Stomach (tissue), 8 donors: ENCODE measurements at regions not wholly inside any gene's neighbourhood (a gene's known extent, or its start where the extent isn't known, plus 50 kb on each side); places are given as distances from the start of the nearest gene placed in this dataset.
A peak's percentile ranks its signal among the peaks of the same experiment; 100 is the strongest.

Experiments
- DNase-seq, 2 donors: peaks; one replicate each; pipeline versions ENCODE4 v3.0.0 to v3.0.0-alpha.2; 2013 to 2019
- H3K27ac ChIP-seq, 5 donors: fragments of 200-600 bp in 4 of 5; sonication (generic) in 4 of 5; one replicate each; pipeline ENCODE4 v1.5.1; 2013 to 2019; ENCODE audit warnings: mild to moderate bottlenecking in 1 of 5, moderate library complexity in 1 of 5
- H3K27me3 ChIP-seq, 3 donors: fragments of 200-600 bp; sonication (generic); one replicate each; pipeline ENCODE4 v1.5.1; 2017 to 2019; ENCODE audit warnings: mixed run types in 1 of 3
- H3K36me3 ChIP-seq, 4 donors: fragments of 200-600 bp; sonication (generic); 1 replicate in 3 of 4; 2 replicates in 1 of 4; pipeline ENCODE4 v1.5.1; 2016 to 2019
- H3K4me1 ChIP-seq, 4 donors: fragments of 200-600 bp; sonication (generic); one replicate each; pipeline ENCODE4 v1.5.1; 2016 to 2019
- H3K4me3 ChIP-seq, 4 donors: fragments of 200-600 bp; sonication (generic) in 3 of 4; one replicate each; pipeline ENCODE4 v1.5.1; 2016 to 2019; ENCODE audit warnings: mild to moderate bottlenecking in 1 of 4
- H3K9me3 ChIP-seq, 4 donors: fragments of 200-600 bp; sonication (generic); one replicate each; pipeline ENCODE4 v1.5.1; 2016 to 2019
- CTCF ChIP-seq, 7 experiments: fragments of 450-650 bp in 4 of 7; fragments of 200-600 bp in 3 of 7; sonication (generic) in 3 of 7; IDR thresholded peaks; one replicate each; pipeline ENCODE4 v1.5.1; 2016 to 2019; ENCODE audit warnings: antibody characterized with exemption in 7 of 7, control low read depth in 2 of 7, mild to moderate bottlenecking in 1 of 7
- EP300 ChIP-seq: sonication (generic); formaldehyde crosslinking; IDR thresholded peaks from one replicate; pipeline ENCODE4 v1.6.1; 2017; ENCODE audit warnings: antibody characterized with exemption
- POLR2A ChIP-seq, 4 donors: fragments of 450-650 bp; IDR thresholded peaks; one replicate each; pipeline ENCODE4 v1.6.1; 2016; ENCODE audit warnings: antibody characterized with exemption in 4 of 4, control low read depth in 2 of 4, mild to moderate bottlenecking in 1 of 4, moderate library complexity in 1 of 4
- POLR2AphosphoS5 ChIP-seq, 3 donors: sonication (generic); formaldehyde crosslinking; IDR thresholded peaks; one replicate each; pipeline ENCODE4 v1.6.1; 2016; ENCODE audit warnings: antibody characterized with exemption in 3 of 3
- WGBS, 5 donors: extraction: QIAGEN DNeasy Blood & Tissue Kit in 3 of 5; methylation state at CpG; one replicate each; pipeline versions ENCODE4 v1.1.5 to v1.1.7; 2013 to 2018; 5-methylcytosine and 5-hydroxymethylcytosine counted together
- intact Hi-C: fragments of 100-400 bp; cut with DNase I; formaldehyde crosslinking; loops from one replicate; pipeline ENCODE4 v1.15.1; 2023; ENCODE audit warnings: low total_unique reads
- donor health status: healthy with polysubstance abuse.
- donor health status: Bipolar disorder and iron deficiency.
- donor health status: healthy.

GRCh38 chr2:164430166-164430783, 191.0 kb downstream of the GRB14 start:
- TF ChIP-seq POLR2AphosphoS5 (IDR thresholded peaks at IDR 0.05) (no peak), POLR2A (IDR thresholded peaks at IDR 0.05) (no peak), CTCF (IDR thresholded peaks at IDR 0.05) (peak in 2 of 7 experiments; percentile 10 to 15)
- DNase-seq: peak in 1 of 2 donors; percentile 68
- intact Hi-C loops: no loop called here
- Histone ChIP-seq H3K4me1 (no peaks in the 10 kb centered on the region), H3K27me3 (no peaks in the 10 kb centered on the region), H3K27ac (no peak overlapping the region), H3K36me3 (no peaks in the 10 kb centered on the region), H3K9me3 (no peaks in the 10 kb centered on the region), H3K4me3 (no peak overlapping the region)
- WGBS, 5 donors: 64 to 75% (median 69%) methylated on average over 3 of the region's 3 CpGs

GRCh38 chr2:164429354-164429753, 191.9 kb downstream of the GRB14 start:
- no peaks in the 10 kb centered on the region for H3K27me3 ChIP-seq
- no peak overlapping the region for H3K27ac ChIP-seq
- no peak for DNase-seq
- intact Hi-C loops: no loop called here
- H3K36me3 ChIP-seq: no peaks in the 10 kb centered on the region
- no peak overlapping the region for H3K4me3 ChIP-seq
- no peak for TF ChIP-seq POLR2AphosphoS5 (IDR thresholded peaks at IDR 0.05)
- TF ChIP-seq POLR2A (IDR thresholded peaks at IDR 0.05): no peak
- TF ChIP-seq CTCF (IDR thresholded peaks at IDR 0.05): no peak
- no peak for TF ChIP-seq EP300
- WGBS, 5 donors: 58 to 70% (median 63%) methylated on average over 2 of the region's 2 CpGs
- H3K9me3 ChIP-seq: no peaks in the 10 kb centered on the region
- H3K4me1 ChIP-seq: no peaks in the 10 kb centered on the region

GRCh38 chr2:164427111-164427510, 194.2 kb downstream of the GRB14 start:
- Histone ChIP-seq H3K27me3 (no peaks in the 10 kb centered on the region), H3K4me1 (no peaks in the 10 kb centered on the region), H3K27ac (no peak overlapping the region), H3K36me3 (no peaks in the 10 kb centered on the region), H3K4me3 (no peak overlapping the region), H3K9me3 (no peaks in the 10 kb centered on the region)
- DNase-seq: no peak
- WGBS, 5 donors: 92 to 95% (median 94%) methylated on average over 7 of the region's 7 CpGs
- TF ChIP-seq EP300: no peak
- intact Hi-C loops: no loop called here

- no peaks in the 10 kb centered on the region for H3K36me3 ChIP-seq
- H3K27me3 ChIP-seq: no peaks in the 10 kb centered on the region
- no peaks in the 10 kb centered on the region for H3K9me3 ChIP-seq
- H3K4me3 ChIP-seq: no peak overlapping the region
- TF ChIP-seq EP300: no peak
- no peak for TF ChIP-seq CTCF (IDR thresholded peaks at IDR 0.05)
- TF ChIP-seq POLR2A (IDR thresholded peaks at IDR 0.05): no peak
- TF ChIP-seq POLR2AphosphoS5 (IDR thresholded peaks at IDR 0.05): no peak
- DNase-seq: no peak
- no peak overlapping the region for H3K27ac ChIP-seq
- no peaks in the 10 kb centered on the region for H3K4me1 ChIP-seq
- intact Hi-C loops: no loop called here
- WGBS, 5 donors: 85 to 91% (median 89%) methylated on average over 5 of the region's 5 CpGs
These were observed 200.5 kb downstream of the GRB14 start for GRCh38 chr2:164420787-164421186.

- Histone ChIP-seq H3K9me3 (no peaks in the 10 kb centered on the region), H3K27ac (no peak overlapping the region), H3K4me3 (no peak overlapping the region), H3K4me1 (no peaks in the 10 kb centered on the region), H3K36me3 (no peaks in the 10 kb centered on the region), H3K27me3 (no peaks in the 10 kb centered on the region)
- 69 to 74% (median 71%) methylated on average over 2 of the region's 2 CpGs for WGBS, 5 donors
- intact Hi-C loops: no loop called here
- DNase-seq: no peak
- TF ChIP-seq POLR2AphosphoS5 (IDR thresholded peaks at IDR 0.05) (no peak), CTCF (IDR thresholded peaks at IDR 0.05) (no peak)
These were observed 208.5 kb downstream of the GRB14 start for GRCh38 chr2:164412831-164413230.
